ENCODE measurements at regions not wholly inside any gene's neighbourhood (a gene's known extent, or its start where the extent isn't known, plus 50 kb on each side); places are given as distances from the start of the nearest gene placed in this dataset.

- in situ Hi-C loops (cut with HindIII; ENCODE audit: low sequenced_read_pairs) = no loop called here
- H3K4me3 ChIP-seq (ENCODE audit: low read depth, low read length) = no peak overlapping the region
- no peak for DNase-seq (ENCODE audit: low read depth)
- no peak for TF ChIP-seq CTCF (IDR thresholded peaks at IDR 0.05; ENCODE audit: low read depth, low read length, missing control alignments)
Measured at GRCh38 chr11:116267146-116267545, 505.6 kb downstream of the BUD13 start.

GRCh38 chr11:116263770-116264169 is 509.0 kb downstream of the BUD13 start:
- no peak for TF ChIP-seq CTCF (IDR thresholded peaks at IDR 0.05; ENCODE audit: low read depth, low read length, missing control alignments)
- no peak overlapping the region for H3K4me3 ChIP-seq (ENCODE audit: low read depth, low read length)
- in situ Hi-C loops (cut with HindIII; ENCODE audit: low sequenced_read_pairs) = no loop called here
- DNase-seq (ENCODE audit: low read depth) = no peak

GRCh38 chr11:116263019-116263418 is 509.8 kb downstream of the BUD13 start:
- in situ Hi-C loops (cut with HindIII; ENCODE audit: low sequenced_read_pairs) = no loop called here
- no peak for TF ChIP-seq CTCF (IDR thresholded peaks at IDR 0.05; ENCODE audit: low read depth, low read length, missing control alignments)
- no peak for DNase-seq (ENCODE audit: low read depth)
- H3K4me3 ChIP-seq (ENCODE audit: low read depth, low read length) = no peak overlapping the region

DNA sequence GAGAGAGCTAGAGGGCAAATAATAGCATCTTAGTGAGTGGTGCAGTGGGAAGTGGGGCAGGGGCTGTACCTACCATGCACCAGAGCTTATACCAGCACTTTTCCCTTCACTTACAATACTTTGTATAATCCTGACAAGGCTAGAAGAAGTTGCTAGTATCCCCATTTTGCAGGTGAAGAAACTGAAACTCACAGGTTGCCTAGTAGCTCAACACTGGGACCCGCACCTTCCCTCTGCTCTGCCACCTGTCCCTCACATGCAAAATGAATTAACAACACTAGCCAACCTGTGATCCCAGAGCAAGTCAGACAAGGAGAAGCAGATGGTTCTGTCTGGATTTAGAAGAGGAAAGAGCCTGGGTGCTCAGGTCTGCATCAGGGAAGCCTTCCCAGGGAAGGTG is 510.4 kb downstream of the BUD13 start:
- in situ Hi-C loops (cut with HindIII; ENCODE audit: low sequenced_read_pairs) = no loop called here
- no peak for DNase-seq (ENCODE audit: low read depth)
- TF ChIP-seq CTCF (IDR thresholded peaks at IDR 0.05; ENCODE audit: low read depth, low read length, missing control alignments) = no peak
- H3K4me3 ChIP-seq (ENCODE audit: low read depth, low read length) = no peak overlapping the region

DNA sequence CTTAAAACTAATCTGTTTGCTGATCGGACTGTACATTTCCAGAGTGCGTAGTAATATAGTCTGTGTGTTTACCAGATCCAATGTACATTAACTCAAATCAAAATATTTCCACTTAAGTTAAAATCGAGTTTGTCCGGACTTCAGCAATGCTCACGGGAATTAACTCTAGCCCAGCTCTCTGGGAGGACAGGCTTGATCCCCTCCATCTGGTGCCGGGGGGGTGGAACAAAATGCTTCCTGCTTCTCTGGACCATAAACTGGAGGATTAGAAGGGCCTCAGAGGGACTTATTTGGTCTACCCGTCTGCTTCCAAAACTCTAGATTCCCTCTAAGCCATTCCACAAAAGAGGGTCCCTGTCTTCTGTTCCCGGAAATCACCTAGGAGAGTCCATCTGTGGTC is 511.2 kb downstream of the BUD13 start:
- TF ChIP-seq CTCF (IDR thresholded peaks at IDR 0.05; ENCODE audit: low read depth, low read length, missing control alignments) = no peak
- DNase-seq (ENCODE audit: low read depth) = no peak
- in situ Hi-C loops (cut with HindIII; ENCODE audit: low sequenced_read_pairs) = no loop called here
- H3K4me3 ChIP-seq (ENCODE audit: low read depth, low read length) = no peak overlapping the region

DNA sequence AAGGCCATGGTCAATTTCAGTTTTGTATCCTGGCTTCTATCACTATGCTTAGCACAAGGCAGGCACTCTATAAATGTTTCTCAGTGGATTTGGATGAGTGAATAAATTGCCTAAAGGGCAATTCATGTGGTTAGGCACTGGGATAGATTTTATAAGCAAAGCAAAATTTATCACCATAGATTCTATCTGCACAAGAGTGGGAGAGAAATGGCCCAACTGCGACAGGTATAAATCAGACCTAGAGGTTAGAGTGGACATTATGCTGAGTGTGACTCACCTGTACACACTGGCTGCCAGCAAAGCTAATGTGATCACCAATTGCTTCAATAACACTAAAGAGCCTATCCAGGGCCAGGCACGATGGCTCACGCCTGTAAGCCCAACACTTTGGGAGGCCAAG is 514.0 kb downstream of the BUD13 start:
- in situ Hi-C loops (cut with HindIII; ENCODE audit: low sequenced_read_pairs) = no loop called here
- no peak overlapping the region for H3K4me3 ChIP-seq (ENCODE audit: low read depth, low read length)
- no peak for DNase-seq (ENCODE audit: low read depth)
- no peak for TF ChIP-seq CTCF (IDR thresholded peaks at IDR 0.05; ENCODE audit: low read depth, low read length, missing control alignments)

DNA sequence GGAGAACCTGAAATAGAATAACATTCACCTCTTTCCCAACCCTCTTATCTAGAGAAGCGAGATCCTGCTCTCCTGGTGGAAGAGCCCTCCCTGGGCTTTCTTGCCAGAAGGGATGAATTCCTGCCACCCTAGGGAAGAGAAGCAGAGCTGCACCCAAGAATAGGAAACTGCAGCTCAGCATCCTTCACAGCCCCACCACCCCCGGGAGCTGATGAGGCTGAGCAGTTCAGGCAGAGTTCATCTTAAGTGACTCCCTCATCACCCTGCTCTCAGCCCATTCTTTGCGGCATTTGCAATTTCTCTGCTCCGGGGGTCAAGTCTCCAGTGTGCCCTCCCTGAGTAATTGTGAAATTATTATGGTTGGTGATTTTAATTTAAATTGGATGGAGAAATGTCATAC is 514.9 kb downstream of the BUD13 start:
- no peak overlapping the region for H3K4me3 ChIP-seq (ENCODE audit: low read depth, low read length)
- no peak for DNase-seq (ENCODE audit: low read depth)
- in situ Hi-C loops (cut with HindIII; ENCODE audit: low sequenced_read_pairs) = no loop called here
- no peak for TF ChIP-seq CTCF (IDR thresholded peaks at IDR 0.05; ENCODE audit: low read depth, low read length, missing control alignments)
